ENCODE measurements at regions not wholly inside any gene's neighbourhood (a gene's known extent, or its start where the extent isn't known, plus 50 kb on each side); places are given as distances from the start of the nearest gene placed in this dataset.

DNA sequence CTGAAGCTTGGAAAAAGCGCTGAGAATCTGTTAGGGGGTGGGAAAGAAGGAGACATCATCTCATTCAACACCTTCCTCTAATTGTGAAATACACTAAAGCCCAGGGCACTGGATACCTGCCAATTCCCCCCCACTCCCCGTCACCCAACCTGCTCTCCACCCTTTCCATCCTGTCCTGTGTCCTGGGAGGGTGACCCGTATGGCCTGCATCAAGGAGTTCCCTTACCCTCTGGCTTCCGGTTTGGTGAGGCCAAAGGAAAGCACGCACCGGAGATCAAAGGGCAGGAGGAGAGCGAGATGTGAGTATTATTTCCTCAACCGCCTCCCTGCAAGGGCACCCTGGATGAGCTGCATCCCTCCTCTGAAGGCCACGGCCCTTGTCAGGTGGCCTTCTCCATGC, 65.0 kb upstream of the PTPRJ start (continued):
- TF ChIP-seq RXRA (IDR thresholded peaks at IDR 0.05; ENCODE audit: insufficient read depth, low read depth, low read length) (no peak), ASH2L (IDR thresholded peaks at IDR 0.05; ENCODE audit: low read length) (no peak), SP4 (IDR thresholded peaks at IDR 0.05; ENCODE audit: low read length) (no peak), RAD21 (IDR thresholded peaks at IDR 0.05 in 1 of 2, conservative IDR thresholded peaks at IDR 0.05 in 1 of 2; ENCODE audit: low read depth in 2 of 2, low read length in 2 of 2) (no peak)
- TF ChIP-seq, protein P1, sequence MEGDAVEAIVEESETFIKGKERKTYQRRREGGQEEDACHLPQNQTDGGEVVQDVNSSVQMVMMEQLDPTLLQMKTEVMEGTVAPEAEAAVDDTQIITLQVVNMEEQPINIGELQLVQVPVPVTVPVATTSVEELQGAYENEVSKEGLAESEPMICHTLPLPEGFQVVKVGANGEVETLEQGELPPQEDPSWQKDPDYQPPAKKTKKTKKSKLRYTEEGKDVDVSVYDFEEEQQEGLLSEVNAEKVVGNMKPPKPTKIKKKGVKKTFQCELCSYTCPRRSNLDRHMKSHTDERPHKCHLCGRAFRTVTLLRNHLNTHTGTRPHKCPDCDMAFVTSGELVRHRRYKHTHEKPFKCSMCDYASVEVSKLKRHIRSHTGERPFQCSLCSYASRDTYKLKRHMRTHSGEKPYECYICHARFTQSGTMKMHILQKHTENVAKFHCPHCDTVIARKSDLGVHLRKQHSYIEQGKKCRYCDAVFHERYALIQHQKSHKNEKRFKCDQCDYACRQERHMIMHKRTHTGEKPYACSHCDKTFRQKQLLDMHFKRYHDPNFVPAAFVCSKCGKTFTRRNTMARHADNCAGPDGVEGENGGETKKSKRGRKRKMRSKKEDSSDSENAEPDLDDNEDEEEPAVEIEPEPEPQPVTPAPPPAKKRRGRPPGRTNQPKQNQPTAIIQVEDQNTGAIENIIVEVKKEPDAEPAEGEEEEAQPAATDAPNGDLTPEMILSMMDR (IDR thresholded peaks at IDR 0.05; ENCODE audit: control extremely low read depth in 1 of 3, insufficient read depth in 1 of 3, low read depth in 1 of 3, low read length in 3 of 3), result no peak

All from H1 (cell line).